Endodermal cell (in vitro differentiated cells): ENCODE measurements at regions not wholly inside any gene's neighbourhood (a gene's known extent, or its start where the extent isn't known, plus 50 kb on each side); places are given as distances from the start of the nearest gene placed in this dataset.

Source experiments
- DNase-seq: peaks from one replicate; pipeline ENCODE4 v3.0.0-alpha.2; 2017
- H3K27ac ChIP-seq: 2 replicates; pipeline ENCODE4 v1.5.1; 2013; ENCODE audit warnings: mild to moderate bottlenecking, low read depth, low read length, moderate library complexity
- H3K27me3 ChIP-seq: 2 replicates; pipeline ENCODE4 v1.6.1; 2013; ENCODE audit warnings: mild to moderate bottlenecking, low read length, moderate library complexity; ENCODE audit not compliant: insufficient read depth, control insufficient read depth, poor library complexity, severe bottlenecking
- H3K36me3 ChIP-seq: 2 replicates; pipeline ENCODE4 v1.7.0; 2013; ENCODE audit warnings: mild to moderate bottlenecking, low read length, moderate library complexity; ENCODE audit not compliant: control insufficient read depth, insufficient read depth
- H3K4me1 ChIP-seq: one replicate; pipeline ENCODE4 v1.7.0; 2013; ENCODE audit warnings: low read length; ENCODE audit not compliant: control insufficient read depth, insufficient read depth
- H3K4me3 ChIP-seq: 2 replicates; pipeline ENCODE4 v1.5.1; 2013; ENCODE audit warnings: mild to moderate bottlenecking, low read length, moderate library complexity
- H3K9ac ChIP-seq: 2 replicates; pipeline ENCODE4 v1.6.1; 2013; ENCODE audit warnings: mild to moderate bottlenecking, low read length, moderate library complexity; ENCODE audit not compliant: poor library complexity, severe bottlenecking; ENCODE audit errors: extremely low read depth
- H3K9me3 ChIP-seq: 2 replicates; pipeline ENCODE4 v1.6.1; 2013; ENCODE audit warnings: mild to moderate bottlenecking, low read length, moderate library complexity; ENCODE audit not compliant: control insufficient read depth
- H3K27ac Mint-ChIP-seq: 2 replicates; pipeline ENCODE4 v1.8.0; 2020; ENCODE audit warnings: mixed read lengths
- H3K27me3 Mint-ChIP-seq: 2 replicates; pipeline ENCODE4 v1.8.0; 2021; ENCODE audit warnings: mild to moderate bottlenecking, mixed read lengths; ENCODE audit not compliant: insufficient read depth
- H3K36me3 Mint-ChIP-seq: 2 replicates; pipeline ENCODE4 v1.8.0; 2020; ENCODE audit warnings: low read depth, mixed read lengths
- H3K4me1 Mint-ChIP-seq: 2 replicates; pipeline ENCODE4 v1.8.0; 2020; ENCODE audit warnings: mixed read lengths
- H3K4me3 Mint-ChIP-seq: 2 replicates; pipeline ENCODE4 v1.8.0; 2020; ENCODE audit warnings: mild to moderate bottlenecking, moderate library complexity, mixed read lengths
- H3K9me3 Mint-ChIP-seq: 2 replicates; pipeline ENCODE4 v1.8.0; 2020; ENCODE audit warnings: mild to moderate bottlenecking, mixed read lengths
- WGBS, 2 experiments: methylation state at CpG; one replicate each; pipeline versions ENCODE4 v1.1.5 to v1.1.7; 2013; ENCODE audit warnings: missing lambda C conversion rate in 2 of 2, mixed read lengths in 1 of 2; ENCODE audit not compliant: insufficient coverage in 1 of 2, insufficient read length in 1 of 2; 5-methylcytosine and 5-hydroxymethylcytosine counted together
- TF ChIP-seq, protein P1 (sequence below): fragments of 200-600 bp; sonication (generic); conservative IDR thresholded peaks from 2 replicates; pipeline ENCODE4 v1.5.0; 2021; ENCODE audit warnings: antibody characterized with exemption, mild to moderate bottlenecking

GRCh38 chr2:56473524-56473923 is 289.7 kb downstream of the CCDC85A start:
- no peaks in the 10 kb centered on the region for H3K9me3 ChIP-seq
- DNase-seq, result no peak
- Mint-ChIP-seq H3K9me3 (no peaks in the 10 kb centered on the region), H3K4me3 (no peak overlapping the region), H3K27ac (no peak overlapping the region), H3K4me1 (peaks cover 19% of the 10 kb centered on the region), H3K27me3 (peaks cover 7% of the 10 kb centered on the region), H3K36me3 (no peaks in the 10 kb centered on the region)
- no peaks in the 10 kb centered on the region for H3K36me3 ChIP-seq
- TF ChIP-seq, protein P1, sequence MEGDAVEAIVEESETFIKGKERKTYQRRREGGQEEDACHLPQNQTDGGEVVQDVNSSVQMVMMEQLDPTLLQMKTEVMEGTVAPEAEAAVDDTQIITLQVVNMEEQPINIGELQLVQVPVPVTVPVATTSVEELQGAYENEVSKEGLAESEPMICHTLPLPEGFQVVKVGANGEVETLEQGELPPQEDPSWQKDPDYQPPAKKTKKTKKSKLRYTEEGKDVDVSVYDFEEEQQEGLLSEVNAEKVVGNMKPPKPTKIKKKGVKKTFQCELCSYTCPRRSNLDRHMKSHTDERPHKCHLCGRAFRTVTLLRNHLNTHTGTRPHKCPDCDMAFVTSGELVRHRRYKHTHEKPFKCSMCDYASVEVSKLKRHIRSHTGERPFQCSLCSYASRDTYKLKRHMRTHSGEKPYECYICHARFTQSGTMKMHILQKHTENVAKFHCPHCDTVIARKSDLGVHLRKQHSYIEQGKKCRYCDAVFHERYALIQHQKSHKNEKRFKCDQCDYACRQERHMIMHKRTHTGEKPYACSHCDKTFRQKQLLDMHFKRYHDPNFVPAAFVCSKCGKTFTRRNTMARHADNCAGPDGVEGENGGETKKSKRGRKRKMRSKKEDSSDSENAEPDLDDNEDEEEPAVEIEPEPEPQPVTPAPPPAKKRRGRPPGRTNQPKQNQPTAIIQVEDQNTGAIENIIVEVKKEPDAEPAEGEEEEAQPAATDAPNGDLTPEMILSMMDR, result no peak
- H3K27ac ChIP-seq, result no peak overlapping the region
- H3K4me1 ChIP-seq, result peaks cover 8% of the 10 kb centered on the region
- peaks cover 31% of the 10 kb centered on the region for H3K27me3 ChIP-seq
- no peak overlapping the region for H3K4me3 ChIP-seq
- H3K9ac ChIP-seq, result no peak overlapping the region

GRCh38 chr2:56474412-56475158 is 290.8 kb downstream of the CCDC85A start:
- peaks cover 19% of the 10 kb centered on the region for H3K4me1 Mint-ChIP-seq
- H3K27me3 Mint-ChIP-seq, result peaks cover 7% of the 10 kb centered on the region
- Histone ChIP-seq H3K9ac (no peak overlapping the region), H3K27ac (no peak overlapping the region), H3K4me3 (no peak overlapping the region), H3K36me3 (no peaks in the 10 kb centered on the region), H3K9me3 (no peaks in the 10 kb centered on the region), H3K27me3 (peaks cover 21% of the 10 kb centered on the region), H3K4me1 (peaks cover 8% of the 10 kb centered on the region)
- H3K9me3 Mint-ChIP-seq, result no peaks in the 10 kb centered on the region
- H3K27ac Mint-ChIP-seq, result no peak overlapping the region
- TF ChIP-seq, protein P1, result no peak
- WGBS, 2 experiments, result 80 to 85% methylated on average over 1 to 3 of the region's 4 CpGs
- H3K4me3 Mint-ChIP-seq, result no peak overlapping the region
- no peaks in the 10 kb centered on the region for H3K36me3 Mint-ChIP-seq
- DNase-seq, result no peak

DNA sequence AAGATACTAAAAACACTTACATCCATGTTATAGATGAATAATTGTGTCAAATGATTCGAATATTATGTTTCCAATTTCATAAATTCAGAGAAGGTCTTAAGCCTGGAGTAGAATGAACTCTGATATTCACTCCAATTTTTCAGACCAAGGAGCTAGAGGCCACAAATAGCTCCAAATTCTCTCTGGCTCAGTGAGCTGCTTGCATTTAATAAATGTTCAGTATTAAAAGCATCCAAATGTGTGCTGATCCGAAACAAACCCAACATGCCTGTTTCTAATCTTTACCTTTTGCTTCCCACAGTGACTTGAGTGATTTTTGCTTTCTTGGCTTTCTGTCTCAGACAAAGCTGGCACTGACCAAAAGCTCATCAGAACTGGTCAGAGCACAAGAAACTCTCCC is 291.4 kb downstream of the CCDC85A start:
- Histone ChIP-seq H3K4me1 (peaks cover 6% of the 10 kb centered on the region), H3K9ac (no peak overlapping the region), H3K27me3 (peaks cover 17% of the 10 kb centered on the region), H3K36me3 (no peaks in the 10 kb centered on the region), H3K4me3 (no peak overlapping the region), H3K27ac (no peak overlapping the region), H3K9me3 (no peaks in the 10 kb centered on the region)
- no peak overlapping the region for H3K4me3 Mint-ChIP-seq
- no peak overlapping the region for H3K27ac Mint-ChIP-seq
- 96% methylated on average over 2 of the region's 2 CpGs; no CpG with 5 or more reads in 1 of the 2 experiments for WGBS, 2 experiments
- no peaks in the 10 kb centered on the region for H3K9me3 Mint-ChIP-seq
- H3K36me3 Mint-ChIP-seq, result no peaks in the 10 kb centered on the region
- H3K4me1 Mint-ChIP-seq, result peaks cover 19% of the 10 kb centered on the region
- H3K27me3 Mint-ChIP-seq, result peaks cover 7% of the 10 kb centered on the region
- TF ChIP-seq, protein P1, result no peak
- no peak for DNase-seq
